GM13976 (cell line): ENCODE measurements at regions not wholly inside any gene's neighbourhood (a gene's known extent, or its start where the extent isn't known, plus 50 kb on each side); places are given as distances from the start of the nearest gene placed in this dataset.

ENCODE experiments used
- DNase-seq: peaks from one replicate; pipeline ENCODE4 v3.0.0; 2012; ENCODE audit warnings: low spot score
- CTCF ChIP-seq: IDR thresholded peaks from 2 replicates; pipeline ENCODE4 v1.5.1; 2012; ENCODE audit warnings: borderline replicate concordance, mild to moderate bottlenecking; ENCODE audit not compliant: insufficient read depth; ENCODE audit errors: extremely low read depth, missing control alignments, control extremely low read depth
- in situ Hi-C: fragments of 300-500 bp; cut with MboI; formaldehyde crosslinking; loops from one replicate; pipeline ENCODE4 v1.12.0; 2022; ENCODE audit warnings: low sequenced_read_pairs, mixed read lengths, inconsistent platforms; ENCODE audit not compliant: unreplicated experiment

- no peak for TF ChIP-seq CTCF
- in situ Hi-C loops: no loop called here
- no peak for DNase-seq
Measured at GRCh38 chr7:106802589-106802988, 62.5 kb upstream of the PIK3CG start.

GRCh38 chr7:106806556-106806955, 58.5 kb upstream of the PIK3CG start:
- TF ChIP-seq CTCF: no peak
- DNase-seq: no peak
- in situ Hi-C loops: no loop called here

GRCh38 chr7:106807474-106807873, 57.6 kb upstream of the PIK3CG start:
- no peak for DNase-seq
- TF ChIP-seq CTCF: no peak
- in situ Hi-C loops: no loop called here

GRCh38 chr7:106808967-106809635, 56.0 kb upstream of the PIK3CG start:
- TF ChIP-seq CTCF: no peak
- in situ Hi-C loops: no loop called here
- no peak for DNase-seq

- in situ Hi-C loops: no loop called here
- TF ChIP-seq CTCF: no peak
- no peak for DNase-seq
Measured at GRCh38 chr7:106811472-106811871, 53.6 kb upstream of the PIK3CG start.

- in situ Hi-C loops: no loop called here
- TF ChIP-seq CTCF: no peak
Measured at GRCh38 chr7:106812027-106812643, 52.9 kb upstream of the PIK3CG start.

More at GRCh38 chr7:106812027-106812643, 52.9 kb upstream of the PIK3CG start:
- no peak for DNase-seq
